DMS 273 (cell line): ENCODE measurements at regions not wholly inside any gene's neighbourhood (a gene's known extent, or its start where the extent isn't known, plus 50 kb on each side); places are given as distances from the start of the nearest gene placed in this dataset.
A peak's percentile ranks its signal among the peaks of the same experiment; 100 is the strongest.

Experiments
- DNase-seq: peaks from one replicate; lab custom pipeline; 2025; ENCODE audit not compliant: unreplicated experiment; lab: John Stamatoyannopoulos, UW

GRCh38 chr6:40196135-40196518 lies 261.9 kb upstream of the MOCS1 start:
- no peak for DNase-seq

GRCh38 chr6:40195428-40196134 lies 261.3 kb upstream of the MOCS1 start:
- no peak for DNase-seq

GRCh38 chr6:40194447-40195170 lies 260.3 kb upstream of the MOCS1 start:
- DNase-seq, result no peak

GRCh38 chr6:40192516-40192915 lies 258.3 kb upstream of the MOCS1 start:
- no peak for DNase-seq

- no peak for DNase-seq
Measured at GRCh38 chr6:40188931-40189330, 254.7 kb upstream of the MOCS1 start.

GRCh38 chr6:40187535-40188144 lies 253.4 kb upstream of the MOCS1 start:
- no peak for DNase-seq

GRCh38 chr6:40185486-40185885 lies 251.2 kb upstream of the MOCS1 start:
- no peak for DNase-seq

GRCh38 chr6:40183902-40184301 lies 249.6 kb upstream of the MOCS1 start:
- no peak for DNase-seq

- DNase-seq, result no peak
Measured at GRCh38 chr6:40181367-40181766, 247.1 kb upstream of the MOCS1 start.

GRCh38 chr6:40180271-40180670 lies 246.0 kb upstream of the MOCS1 start:
- DNase-seq, result no peak

GRCh38 chr6:40179496-40179895 lies 245.2 kb upstream of the MOCS1 start:
- no peak for DNase-seq

GRCh38 chr6:40177598-40177997 lies 243.3 kb upstream of the MOCS1 start:
- no peak for DNase-seq

GRCh38 chr6:40176152-40176551 lies 241.9 kb upstream of the MOCS1 start:
- DNase-seq, result peak; percentile 31

- no peak for DNase-seq
Measured at GRCh38 chr6:40172272-40172671, 238.0 kb upstream of the MOCS1 start.

- no peak for DNase-seq
Measured at GRCh38 chr6:40171343-40171742, 237.1 kb upstream of the MOCS1 start.

- no peak for DNase-seq
Measured at GRCh38 chr6:40170856-40171255, 236.6 kb upstream of the MOCS1 start.

- DNase-seq, result no peak
Measured at GRCh38 chr6:40169878-40170277, 235.6 kb upstream of the MOCS1 start.

GRCh38 chr6:40166963-40167362 lies 232.7 kb upstream of the MOCS1 start:
- no peak for DNase-seq

- DNase-seq, result no peak
Measured at GRCh38 chr6:40165036-40165709, 230.9 kb upstream of the MOCS1 start.

- no peak for DNase-seq
Measured at GRCh38 chr6:40164345-40164755, 230.1 kb upstream of the MOCS1 start.

- DNase-seq, result no peak
Measured at GRCh38 chr6:40163924-40164323, 229.7 kb upstream of the MOCS1 start.

GRCh38 chr6:40162074-40162473 lies 227.8 kb upstream of the MOCS1 start:
- DNase-seq, result no peak
